HG03045 (cell line): ENCODE measurements at regions not wholly inside any gene's neighbourhood (a gene's known extent, or its start where the extent isn't known, plus 50 kb on each side); places are given as distances from the start of the nearest gene placed in this dataset.

Experiments used
- ATAC-seq: cut with Tn5 transposase; IDR thresholded peaks from one replicate; pipeline ENCODE4 v1.9.1; 2021; ENCODE audit warnings: mild to moderate bottlenecking, moderate library complexity; ENCODE audit not compliant: unreplicated experiment

DNA sequence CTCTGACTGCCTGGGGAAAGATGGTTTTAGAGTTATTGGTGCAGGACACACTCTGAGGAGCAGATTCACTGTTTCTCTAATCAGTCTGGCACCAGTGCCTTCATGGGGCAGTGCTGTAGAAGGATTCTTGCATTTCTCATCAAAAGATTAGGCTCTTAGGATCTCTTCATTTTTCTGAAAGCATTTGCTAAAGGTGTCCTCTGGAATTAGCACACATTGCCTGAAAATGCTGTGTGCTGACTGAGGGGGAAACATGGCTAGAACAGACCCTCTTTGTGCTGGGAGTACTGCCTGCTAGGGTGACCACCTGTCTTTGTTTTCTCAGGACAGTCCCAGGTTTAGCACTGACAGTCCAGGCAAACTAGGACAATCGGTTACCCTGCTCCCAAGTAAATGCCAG, 301.0 kb downstream of the PTEN start:
- no peak for ATAC-seq

DNA sequence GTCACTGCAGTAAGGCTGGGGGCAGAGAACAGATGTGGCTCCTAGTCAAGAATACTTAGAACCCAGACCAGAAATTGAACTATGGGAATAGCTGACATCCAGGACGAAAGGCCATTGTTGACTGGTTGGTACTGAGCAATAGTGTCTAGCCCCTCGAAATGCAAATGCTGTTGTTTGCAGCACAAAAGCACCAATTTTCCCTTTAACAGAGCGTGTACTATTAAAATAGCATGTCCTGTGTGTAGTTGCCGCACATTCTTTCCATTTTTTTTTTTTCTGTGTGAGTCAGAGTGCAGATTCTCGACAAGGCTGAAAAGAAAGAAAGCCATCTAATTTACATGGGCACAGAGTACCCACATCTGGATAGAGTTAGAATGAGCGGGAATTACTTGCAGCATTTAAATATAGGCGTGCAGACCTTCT, 302.4 kb downstream of the PTEN start:
- no peak for ATAC-seq

DNA sequence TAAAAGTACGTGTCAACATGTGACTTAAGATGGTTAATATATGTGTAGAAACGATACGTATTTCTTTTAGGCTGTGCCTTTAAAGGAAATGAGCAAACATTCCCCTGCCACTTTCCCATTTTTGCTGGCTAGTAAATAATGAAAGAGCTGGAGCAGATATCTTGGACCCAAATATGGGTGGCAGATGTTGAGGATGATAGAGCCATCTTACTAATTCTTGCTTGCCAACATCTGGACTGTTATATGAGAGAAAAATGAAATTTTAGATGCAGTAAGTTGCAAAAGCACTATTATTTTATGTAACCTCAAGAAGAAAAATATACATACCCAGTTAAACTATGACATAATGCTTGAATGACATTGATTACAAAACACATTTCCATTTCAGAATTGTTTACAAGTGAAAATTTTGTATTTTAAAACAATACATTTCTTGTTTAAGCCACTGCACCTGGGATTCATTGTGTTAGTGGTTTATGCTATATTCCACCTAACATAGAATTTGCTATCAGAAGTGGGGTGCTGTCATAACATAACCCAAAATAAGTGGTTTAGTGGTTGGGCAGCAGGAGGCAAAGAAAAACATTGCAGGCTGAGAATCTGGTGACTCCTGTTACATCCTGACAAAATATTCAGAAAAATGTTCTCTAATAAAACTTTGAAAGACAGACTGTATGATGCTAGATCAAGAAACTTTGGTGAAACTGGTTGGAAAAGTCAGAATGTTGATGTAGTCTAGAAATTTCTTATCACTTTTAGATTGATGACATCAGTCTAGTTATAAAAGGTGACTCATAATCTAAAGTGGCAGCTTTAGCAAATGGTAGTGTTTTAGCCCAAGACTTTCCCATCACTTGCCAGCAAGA, 305.0 kb downstream of the PTEN start:
- no peak for ATAC-seq

DNA sequence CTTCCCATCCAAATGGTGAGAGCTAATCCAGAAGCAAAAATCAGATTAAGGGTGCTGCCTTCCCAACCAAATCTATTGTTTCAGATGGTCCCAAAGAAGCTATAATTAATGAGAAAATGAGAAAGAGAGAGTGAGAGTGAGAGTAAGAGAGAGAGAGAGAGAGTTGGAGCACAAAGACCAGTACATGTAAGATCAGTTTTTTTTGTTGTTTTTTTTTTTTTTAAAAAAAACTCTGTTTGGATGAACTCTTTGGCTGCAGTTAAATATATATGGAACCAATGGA, 305.6 kb downstream of the PTEN start:
- ATAC-seq = no peak

DNA sequence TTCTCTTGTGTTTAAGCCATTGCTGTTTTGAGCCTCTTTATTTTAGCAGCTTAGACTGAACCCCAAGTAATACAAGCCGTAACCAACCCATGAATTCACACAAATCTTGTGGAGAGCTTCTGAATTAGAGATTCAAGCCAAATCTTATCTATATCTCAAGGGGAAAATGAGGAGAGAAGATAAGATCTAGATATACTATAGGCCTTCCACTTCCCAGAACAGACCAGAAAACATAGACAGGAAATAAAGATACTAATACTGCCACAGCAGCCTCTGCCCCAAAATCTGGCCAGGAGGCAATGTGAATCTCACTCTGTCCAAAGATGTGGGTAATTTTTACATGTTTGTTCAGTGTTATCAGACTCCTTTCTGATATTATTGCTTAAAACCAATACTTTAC, 307.2 kb downstream of the PTEN start:
- no peak for ATAC-seq

DNA sequence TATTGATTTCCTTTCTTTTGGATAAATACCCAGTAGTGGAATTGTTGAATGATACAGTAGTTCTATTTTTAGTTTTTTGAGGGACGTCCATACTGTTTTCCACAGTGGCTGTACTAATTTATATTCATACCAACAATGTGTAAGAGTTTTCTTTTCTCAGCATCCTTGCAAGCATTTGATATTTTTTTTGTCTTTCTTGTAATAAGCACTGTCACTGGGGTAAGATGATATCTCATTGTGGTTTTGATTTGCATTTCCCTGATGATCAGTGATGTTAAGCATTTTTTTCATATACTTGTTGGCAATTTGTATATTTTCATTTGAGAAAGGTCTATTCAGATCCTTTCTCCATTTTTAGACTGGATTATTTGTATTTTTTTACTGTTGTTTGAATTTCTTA, 308.7 kb downstream of the PTEN start:
- ATAC-seq = no peak

DNA sequence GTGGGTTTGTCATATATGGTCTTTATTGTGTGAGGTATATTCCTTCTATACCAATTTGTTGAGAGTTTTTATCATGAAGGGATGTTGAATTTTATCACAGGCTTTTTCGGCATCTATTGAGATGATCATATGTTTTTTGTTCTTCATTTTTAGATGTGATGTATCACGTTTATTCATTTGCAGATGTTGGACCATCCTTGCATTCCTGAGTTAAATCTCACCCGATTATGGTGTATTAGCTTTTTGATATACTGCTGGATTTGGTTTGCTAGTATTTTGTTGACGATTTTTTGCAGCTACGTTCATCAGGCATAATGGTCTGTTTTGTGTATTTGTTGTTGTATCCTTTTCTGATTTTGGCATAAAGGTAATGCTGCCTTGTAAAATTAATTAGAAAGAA, 311.0 kb downstream of the PTEN start:
- ATAC-seq = no peak

DNA sequence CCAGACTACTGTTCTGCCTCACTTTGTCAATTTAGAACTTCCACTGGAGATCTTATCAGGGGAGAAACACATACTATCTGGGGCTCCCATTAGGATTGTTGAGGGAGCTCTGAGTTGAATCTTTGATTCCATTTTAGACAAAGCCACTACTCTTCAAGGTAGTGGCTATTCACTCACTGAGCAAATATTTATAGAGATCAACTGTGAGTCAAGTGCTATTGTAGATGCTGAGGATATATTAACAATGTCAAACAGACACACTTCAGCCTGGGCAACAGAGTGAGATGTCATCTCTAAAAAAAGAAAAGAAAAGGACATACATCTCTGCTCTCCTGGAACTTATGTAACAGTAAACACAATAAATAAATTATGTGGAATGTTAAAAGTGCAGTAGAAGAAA, 315.3 kb downstream of the PTEN start:
- no peak for ATAC-seq

DNA sequence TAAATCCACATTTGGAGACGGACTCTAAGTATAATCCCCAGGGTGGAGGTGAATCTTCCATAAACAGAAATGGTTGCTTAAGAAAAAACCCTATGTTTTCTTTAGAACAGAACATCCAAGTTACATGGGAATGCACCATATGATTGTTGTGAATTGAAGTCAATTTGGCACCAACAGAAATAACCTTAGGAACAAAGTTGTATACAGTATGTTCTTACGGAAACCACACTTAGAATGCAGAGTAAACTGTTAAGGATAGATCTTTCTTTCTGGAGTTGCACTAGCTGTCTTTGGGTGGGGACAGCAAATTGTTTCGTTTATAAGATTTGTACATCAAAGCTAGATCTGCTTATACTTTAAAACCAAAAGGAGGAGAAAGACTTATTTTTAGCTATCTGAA, 316.4 kb downstream of the PTEN start:
- ATAC-seq = no peak

DNA sequence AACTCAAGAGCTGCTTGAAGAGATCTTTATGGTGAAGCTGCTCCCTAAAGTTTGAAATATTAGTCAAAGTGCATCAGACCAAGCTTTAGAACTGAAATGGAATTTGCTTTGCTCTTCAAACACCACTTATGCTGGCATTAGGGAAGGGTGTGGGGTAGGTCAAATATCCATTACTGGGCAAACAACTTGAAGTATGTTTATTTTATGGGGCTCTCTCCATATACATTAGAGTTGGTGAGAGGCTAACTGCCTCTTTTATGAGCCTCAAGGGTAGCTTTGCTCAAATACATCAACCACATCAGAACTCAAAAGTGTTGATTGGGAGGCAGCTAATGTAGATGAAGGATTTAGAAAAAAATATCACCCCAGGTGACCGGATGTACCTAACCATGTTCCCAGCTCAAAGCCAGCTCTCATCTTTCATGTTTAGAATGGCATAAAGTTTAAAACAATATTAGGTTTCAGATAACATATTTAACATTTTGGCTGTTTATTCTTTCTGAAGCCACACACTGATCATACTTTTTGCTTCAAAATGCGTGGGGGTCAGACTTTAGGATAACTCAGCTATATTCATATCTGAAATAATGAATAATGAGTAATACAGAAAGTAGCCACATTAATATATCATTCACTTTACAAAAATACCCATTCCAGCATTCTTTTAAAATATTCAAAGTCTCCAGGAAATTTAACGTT, 318.6 kb downstream of the PTEN start:
- ATAC-seq = no peak

DNA sequence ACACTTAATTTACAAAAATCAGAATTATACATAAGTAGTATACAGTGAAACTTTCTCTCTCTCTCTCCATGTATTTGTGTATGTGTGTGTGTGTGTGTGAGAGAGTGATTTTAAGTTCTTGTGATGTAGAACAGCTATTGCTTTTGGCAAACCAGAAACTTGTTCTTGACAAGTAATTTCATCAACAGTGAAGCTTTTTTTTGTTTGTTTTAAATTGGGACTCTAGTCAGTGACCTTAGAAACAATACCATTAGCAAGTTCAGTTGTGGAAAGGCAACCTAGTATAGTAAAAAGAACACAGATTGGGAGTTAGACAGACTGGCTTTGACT, 319.1 kb downstream of the PTEN start:
- no peak for ATAC-seq

DNA sequence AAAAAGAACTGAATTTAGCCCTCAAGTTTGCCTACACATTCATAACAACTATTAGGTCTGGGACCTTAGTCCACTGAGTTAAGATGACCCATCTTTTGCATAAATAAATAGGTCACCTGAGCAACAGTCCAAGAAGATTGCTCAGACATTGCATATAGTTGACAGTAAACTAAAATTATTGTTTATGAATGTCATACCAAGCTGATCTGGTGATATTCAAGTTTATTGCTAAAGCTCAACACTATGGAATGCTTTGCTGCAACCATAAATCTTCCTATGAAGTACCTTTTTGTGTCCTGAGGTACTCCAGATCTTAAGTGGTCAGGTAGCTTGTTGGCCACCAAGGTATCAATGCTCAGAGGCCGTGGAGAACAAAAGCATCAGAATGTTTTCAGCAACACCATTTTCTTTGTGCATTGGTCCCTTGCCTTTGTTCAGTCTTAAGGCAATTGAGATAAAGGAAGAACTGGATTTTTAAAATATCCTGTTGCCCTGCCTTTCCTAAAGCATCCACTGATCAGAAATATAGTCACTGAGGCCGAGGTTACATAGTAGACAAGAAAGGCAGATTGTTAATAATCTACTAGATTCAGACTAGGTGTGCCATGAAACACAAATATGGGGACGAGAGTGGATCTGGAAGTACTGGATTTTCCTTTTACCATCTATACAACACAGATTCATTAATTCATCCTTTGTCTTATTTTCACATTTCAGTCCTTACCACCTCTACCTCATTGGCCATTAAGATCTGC, 321.3 kb downstream of the PTEN start:
- ATAC-seq = no peak

DNA sequence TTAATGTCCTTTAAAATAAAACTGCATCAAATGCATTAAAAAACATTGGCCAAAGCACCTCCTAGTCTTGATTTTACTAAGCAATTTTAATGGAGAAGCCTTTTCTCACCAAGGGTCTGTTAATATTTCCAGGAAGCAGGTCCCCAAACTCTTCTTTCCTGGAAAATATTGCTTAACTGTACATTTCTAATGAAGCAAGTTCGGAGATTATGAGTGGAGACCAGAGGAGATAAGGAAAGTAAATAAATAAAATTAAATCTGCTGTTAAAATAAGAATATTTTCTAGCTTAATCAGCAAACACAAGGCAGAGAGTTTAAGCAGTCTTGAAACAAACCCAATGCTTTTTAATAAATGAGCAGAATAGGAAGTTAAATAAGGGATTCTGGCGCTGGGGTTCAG, 322.4 kb downstream of the PTEN start:
- no peak for ATAC-seq

DNA sequence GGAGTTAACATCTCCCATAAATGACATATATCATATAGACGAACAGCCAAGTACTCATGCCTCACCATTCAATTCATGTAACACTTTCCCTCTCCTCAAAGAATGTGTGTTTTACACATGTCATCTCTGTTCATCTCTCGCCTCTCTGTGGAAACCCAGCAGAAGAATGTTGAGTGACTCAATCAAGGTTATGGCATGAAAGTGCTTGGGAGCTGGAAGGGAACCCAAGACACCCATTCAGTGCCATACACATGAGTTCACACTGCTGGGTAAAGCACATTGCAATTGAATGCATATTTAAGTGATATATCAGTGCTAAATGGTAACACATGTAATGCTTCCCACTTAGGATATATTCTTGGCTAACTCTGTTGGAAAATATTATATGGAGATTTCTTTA, 322.9 kb downstream of the PTEN start:
- no peak for ATAC-seq

DNA sequence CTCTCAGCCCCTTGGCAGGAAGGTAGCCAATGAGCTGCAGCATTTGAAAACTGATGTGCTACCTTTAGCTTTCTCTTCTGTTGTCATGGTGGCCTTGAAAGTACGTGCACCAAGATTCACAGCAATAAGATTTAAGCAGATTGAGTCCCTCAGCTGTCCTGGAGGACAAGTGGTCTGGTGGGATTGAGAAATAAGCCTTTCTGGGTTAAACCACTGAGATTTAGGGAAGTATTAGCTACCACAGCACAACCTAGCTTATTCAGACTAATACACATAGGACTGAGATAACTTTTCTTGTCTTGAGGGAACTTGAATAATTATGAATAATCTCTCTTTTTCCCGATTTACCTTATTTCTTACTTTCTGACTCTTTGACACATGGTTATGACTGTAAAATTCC, 324.0 kb downstream of the PTEN start:
- no peak for ATAC-seq

DNA sequence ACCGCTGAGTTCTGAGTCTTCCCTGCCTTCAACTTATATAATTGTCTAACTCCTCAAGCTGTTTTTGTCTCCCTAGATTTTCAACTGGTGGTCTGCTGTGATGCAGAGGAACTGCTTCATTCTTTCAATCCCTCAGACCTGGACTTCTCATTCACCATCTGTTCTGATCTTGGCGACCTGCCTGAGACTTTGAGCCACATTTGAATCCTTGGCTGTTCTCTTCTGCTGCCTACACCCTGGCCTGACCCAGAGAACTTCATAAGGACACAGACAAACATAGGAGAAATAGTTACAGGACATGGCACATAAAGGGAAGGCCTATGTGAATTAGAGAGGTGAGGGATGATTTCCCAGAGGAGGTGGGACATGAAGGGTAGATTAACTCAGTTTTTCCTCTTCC, 326.7 kb downstream of the PTEN start:
- no peak for ATAC-seq

DNA sequence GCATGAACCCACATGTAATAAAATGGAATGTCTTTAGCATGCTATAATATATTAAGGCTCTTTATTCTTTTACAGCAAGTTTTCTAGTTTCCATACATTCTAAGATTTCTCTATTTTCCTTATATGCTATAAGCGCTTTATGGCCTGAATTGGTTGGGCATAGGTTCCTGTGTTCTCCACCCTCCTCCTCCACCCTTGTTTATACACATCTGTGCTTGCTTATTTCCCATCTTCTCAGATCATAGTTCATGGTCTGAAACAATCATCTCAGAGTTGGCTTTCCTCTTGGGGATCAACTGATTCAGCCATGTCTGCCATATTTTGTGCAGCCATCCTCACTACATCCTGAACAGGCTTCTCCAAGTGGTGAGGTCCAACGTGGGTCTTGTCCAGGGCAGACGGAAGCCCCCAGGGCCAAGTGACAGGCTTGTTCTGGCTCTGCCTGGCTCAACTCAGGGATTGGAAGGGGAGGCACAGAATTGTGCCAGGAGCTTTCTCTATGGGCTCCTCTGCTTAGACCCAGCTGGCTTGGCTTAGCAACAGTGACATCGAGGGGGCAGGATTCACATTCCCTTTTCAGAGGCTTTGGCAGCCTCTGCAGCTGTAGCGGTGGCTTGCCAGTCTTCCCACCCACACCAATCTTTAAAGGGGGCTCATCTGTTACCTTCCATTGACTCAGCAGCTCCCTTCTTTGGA, 327.3 kb downstream of the PTEN start:
- ATAC-seq = no peak

DNA sequence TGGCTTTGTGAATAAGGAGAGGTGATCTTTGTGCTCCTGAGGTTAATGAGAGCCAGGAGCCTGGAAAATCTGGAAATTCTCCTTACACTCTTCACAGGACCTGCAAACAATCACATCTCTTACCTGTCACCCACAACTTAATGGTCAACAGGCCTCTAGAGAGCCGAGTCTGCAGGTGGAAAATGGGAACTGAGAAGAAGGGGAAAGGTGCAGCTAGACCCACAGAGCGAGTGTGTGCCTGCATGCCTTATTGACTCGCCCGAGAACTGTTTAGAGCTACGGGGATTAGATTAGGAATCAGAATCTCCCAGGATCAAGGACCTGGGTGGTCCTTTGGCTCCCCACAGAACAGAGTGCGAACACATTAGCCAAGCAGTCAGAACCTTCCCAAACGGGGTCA, 329.6 kb downstream of the PTEN start:
- ATAC-seq = no peak

DNA sequence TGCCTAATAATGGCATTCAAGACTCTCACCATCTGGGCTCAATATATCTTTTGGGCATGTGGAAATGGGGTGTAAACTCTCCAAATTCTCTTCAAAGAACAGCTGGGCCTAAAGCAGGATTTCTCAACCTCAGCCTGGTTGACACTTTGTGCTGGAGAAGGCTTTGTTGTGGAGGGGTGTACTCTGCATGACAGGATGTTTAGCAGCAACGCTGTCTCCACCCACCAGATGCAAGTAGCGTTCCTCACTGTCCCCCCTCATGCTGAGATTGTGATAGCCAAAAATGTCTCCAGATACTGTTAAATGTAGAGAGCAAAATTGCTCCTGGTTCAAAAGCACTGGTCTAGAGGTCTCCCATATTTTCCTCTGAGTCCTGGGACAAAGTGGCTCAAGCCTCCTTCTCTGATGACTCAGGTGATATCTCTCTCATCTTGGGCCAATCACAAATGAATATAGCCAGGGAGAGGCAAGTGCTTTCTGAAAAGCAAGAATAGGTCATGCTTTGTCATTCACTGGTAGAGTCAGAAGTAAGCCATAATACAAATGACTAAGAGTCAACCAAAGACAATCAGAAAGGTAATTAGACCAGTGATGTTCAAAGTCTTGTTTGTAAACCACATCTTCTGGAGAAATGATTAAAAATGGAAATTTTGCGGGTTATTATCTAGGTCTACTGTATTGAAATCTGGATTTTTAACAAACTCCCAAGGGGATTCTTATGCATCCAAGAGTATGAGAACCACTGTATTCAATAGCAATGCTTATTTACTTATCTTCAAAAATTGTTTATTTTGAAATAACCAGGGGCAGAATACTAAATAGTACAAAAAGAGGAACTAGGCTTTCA, 330.8 kb downstream of the PTEN start:
- no peak for ATAC-seq

DNA sequence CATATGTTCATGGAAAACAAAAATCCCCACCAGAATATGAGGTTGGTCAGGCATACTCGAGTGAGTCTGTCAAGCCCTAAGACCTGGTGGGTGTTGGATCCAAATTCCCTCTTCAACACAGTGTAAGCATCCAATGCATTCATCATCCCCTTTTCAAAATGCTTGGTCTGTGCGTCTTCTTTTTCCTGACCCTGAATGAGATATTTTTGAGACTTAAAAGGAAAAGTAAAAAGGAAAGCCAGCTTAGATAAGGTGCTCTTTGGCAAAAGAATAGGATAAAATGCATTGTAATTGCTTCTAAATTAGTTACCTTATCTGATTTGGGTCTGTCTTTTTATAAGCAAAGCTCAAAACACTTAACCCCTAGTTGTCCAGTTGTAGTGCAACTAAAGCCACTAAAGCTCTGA, 331.5 kb downstream of the PTEN start:
- ATAC-seq = no peak

DNA sequence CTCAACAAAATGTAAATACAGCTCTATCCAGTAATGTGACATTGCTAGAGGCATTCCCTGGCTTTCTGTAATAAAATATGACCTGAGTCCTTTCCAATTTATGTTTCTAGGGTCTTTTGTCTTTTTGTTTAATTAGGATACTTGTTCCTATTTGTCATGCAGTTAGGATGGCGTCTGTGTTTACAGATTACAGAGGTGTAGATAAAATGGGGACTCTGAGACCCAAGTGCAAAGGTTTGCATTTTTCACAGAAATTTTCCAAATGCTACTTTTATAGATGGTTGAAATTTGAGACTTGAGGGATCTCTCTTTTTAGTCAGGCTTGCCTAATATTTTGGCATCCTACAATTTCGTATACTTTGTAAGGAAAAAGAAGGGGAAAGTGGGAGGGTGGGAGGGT, 332.4 kb downstream of the PTEN start:
- ATAC-seq = no peak
